ENCODE measurements at regions not wholly inside any gene's neighbourhood (a gene's known extent, or its start where the extent isn't known, plus 50 kb on each side); places are given as distances from the start of the nearest gene placed in this dataset.
"Not testable (repeated sequence)": the region's sequence is repeated elsewhere in the genome, so short reads cannot be mapped to it uniquely, and the experiment has no call there.

GRCh38 chr12:24654344-24654743, 294.6 kb downstream of the BCAT1 start:
- not testable (repeated sequence) for TF ChIP-seq CTCF (IDR thresholded peaks at IDR 0.05; ENCODE audit: insufficient read depth, low read depth, low read length); EZH2 (IDR thresholded peaks at IDR 0.05; ENCODE audit: insufficient read depth, low read length)
